AG04450 (cell line): ENCODE measurements at regions not wholly inside any gene's neighbourhood (a gene's known extent, or its start where the extent isn't known, plus 50 kb on each side); places are given as distances from the start of the nearest gene placed in this dataset.

ENCODE experiments used
- CTCF ChIA-PET: fragments of 300-600, 350-600 bp; formaldehyde crosslinking; extraction: SDS; loops from one replicate; lab custom pipeline; 2022; ENCODE audit warnings: antibody characterized with exemption, inconsistent platforms; lab: Charles Lee
- POLR2A ChIA-PET: fragments of 350-600 bp; formaldehyde crosslinking; extraction: SDS; loops from one replicate; lab custom pipeline; 2021; ENCODE audit warnings: antibody characterized with exemption, inconsistent platforms; lab: Yijun Ruan, JAX
- DNase-seq: peaks from one replicate; pipeline ENCODE4 v3.0.0-alpha.2; 2011; ENCODE audit warnings: low read depth, low spot score
- H3K27ac ChIP-seq: one replicate; pipeline ENCODE4 v1.5.1; 2012; ENCODE audit warnings: low read depth, low read length, control low read depth
- H3K27me3 ChIP-seq: one replicate; pipeline ENCODE4 v1.6.0; 2012; ENCODE audit warnings: low read length; ENCODE audit not compliant: control insufficient read depth, insufficient read depth
- H3K4me3 ChIP-seq: 2 replicates; pipeline ENCODE4 v1.5.1; 2011; ENCODE audit warnings: mild to moderate bottlenecking, low read depth, low read length, control low read depth
- H3K9me3 ChIP-seq: 2 replicates; pipeline ENCODE4 v1.5.1; 2012; ENCODE audit warnings: low read length; ENCODE audit not compliant: control insufficient read depth, insufficient read depth
- CTCF ChIP-seq: IDR thresholded peaks from 2 replicates; pipeline ENCODE4 v1.5.1; 2011; ENCODE audit warnings: low read depth, low read length, control low read depth, inconsistent platforms

GRCh38 chr2:41400088-41400665, 647.6 kb upstream of the PKDCC start:
- ChIA-PET CTCF (interaction anchor here (0.5 to 1.8 kb wide), 13 partner anchors 13 to 1745 kb away, joined by 3 to 13 read pairs (median 3); no protein-coding TSS in a partner anchor), POLR2A (no interaction called here)
- H3K27me3 ChIP-seq, result no peaks in the 10 kb centered on the region
- peak; percentile 38; the same call in 1 of the 2 replicates for TF ChIP-seq CTCF
- no peak overlapping the region for H3K27ac ChIP-seq
- no peak overlapping the region for H3K4me3 ChIP-seq
- no peak for DNase-seq
- H3K9me3 ChIP-seq, result no peaks in the 10 kb centered on the region

DNA sequence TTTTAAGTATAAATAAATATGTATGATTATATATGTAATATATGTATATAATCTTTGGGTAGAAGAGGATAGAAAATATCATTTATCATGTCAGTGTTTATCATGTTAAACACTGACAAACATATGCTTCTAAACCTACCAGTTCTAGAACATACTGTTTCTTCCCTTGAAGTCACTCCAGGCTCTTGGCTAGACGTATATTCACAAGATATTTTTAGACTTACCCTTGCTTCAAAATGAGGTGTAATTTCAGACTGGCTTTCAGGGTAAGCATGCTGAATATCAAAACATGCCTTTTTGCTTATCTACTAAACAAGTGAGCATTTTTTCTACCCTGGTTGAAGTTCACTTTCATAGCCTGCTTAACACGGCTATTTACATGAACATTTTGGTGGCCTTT, 642.4 kb upstream of the PKDCC start:
- no peak overlapping the region for H3K4me3 ChIP-seq
- no peaks in the 10 kb centered on the region for H3K27me3 ChIP-seq
- no peak for TF ChIP-seq CTCF
- POLR2A ChIA-PET, result no interaction called here
- no peaks in the 10 kb centered on the region for H3K9me3 ChIP-seq
- DNase-seq, result no peak
- H3K27ac ChIP-seq, result no peak overlapping the region
- CTCF ChIA-PET, result no interaction called here

- no peak for DNase-seq
- no peak for TF ChIP-seq CTCF
- ChIA-PET POLR2A (no interaction called here), CTCF (no interaction called here)
- no peaks in the 10 kb centered on the region for H3K27me3 ChIP-seq
- H3K4me3 ChIP-seq, result no peak overlapping the region
- no peak overlapping the region for H3K27ac ChIP-seq
- no peaks in the 10 kb centered on the region for H3K9me3 ChIP-seq
Measured at GRCh38 chr2:41409328-41409727, 638.5 kb upstream of the PKDCC start.

DNA sequence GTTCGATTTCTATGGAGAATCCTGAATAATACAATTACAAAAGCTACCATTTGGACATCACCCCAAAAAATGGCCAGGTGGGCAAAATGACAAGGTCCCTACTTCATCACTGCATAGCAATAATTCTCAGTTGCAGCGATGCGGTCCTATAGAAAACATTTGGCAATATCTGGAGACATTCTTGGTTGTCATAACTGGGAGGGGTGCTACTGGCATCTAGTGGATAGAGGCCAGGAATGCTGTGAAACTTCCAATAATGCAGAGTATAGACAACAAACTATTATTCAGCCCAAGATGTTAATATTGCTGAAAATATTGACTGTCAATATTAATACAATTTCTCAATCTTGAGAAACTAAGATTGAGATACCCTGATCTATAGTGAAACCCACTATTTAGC, 637.8 kb upstream of the PKDCC start:
- H3K27me3 ChIP-seq, result no peaks in the 10 kb centered on the region
- no peak for DNase-seq
- TF ChIP-seq CTCF, result no peak
- ChIA-PET POLR2A (no interaction called here), CTCF (no interaction called here)
- H3K4me3 ChIP-seq, result no peak overlapping the region
- no peaks in the 10 kb centered on the region for H3K9me3 ChIP-seq
- no peak overlapping the region for H3K27ac ChIP-seq

DNA sequence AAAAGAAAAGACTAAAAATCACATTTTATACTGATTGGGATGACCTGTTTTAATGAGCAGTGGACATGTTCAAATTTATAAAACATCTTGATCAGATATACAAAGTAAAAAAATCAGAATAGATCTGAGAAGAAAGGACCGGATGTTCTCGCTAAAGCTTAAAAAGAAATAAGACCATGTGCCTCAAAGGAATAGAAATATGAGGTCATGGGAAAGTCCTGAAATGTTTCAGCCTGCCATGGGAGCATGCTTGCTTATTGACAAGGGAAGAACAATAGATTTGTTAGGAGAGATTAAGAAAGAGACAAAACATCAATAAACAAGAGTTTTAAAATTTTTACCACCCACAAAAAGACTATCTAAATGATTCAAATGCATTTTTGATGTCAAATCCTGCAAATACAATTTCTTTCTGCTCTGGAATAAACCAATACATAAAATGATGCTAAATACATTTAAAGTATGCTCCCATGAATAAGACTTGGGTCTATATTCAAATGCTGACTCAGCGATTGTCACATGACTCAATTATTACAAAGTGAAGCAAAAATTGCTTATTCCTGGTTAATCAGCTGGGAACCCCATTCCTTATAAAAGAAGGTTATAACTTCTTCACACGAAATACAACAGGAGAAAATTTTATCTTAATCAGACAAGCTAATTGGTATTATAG, 633.9 kb upstream of the PKDCC start:
- Histone ChIP-seq H3K27me3 (no peaks in the 10 kb centered on the region), H3K4me3 (no peak overlapping the region), H3K27ac (no peak overlapping the region), H3K9me3 (no peaks in the 10 kb centered on the region)
- CTCF ChIA-PET, result no interaction called here
- TF ChIP-seq CTCF, result no peak
- no peak for DNase-seq
- POLR2A ChIA-PET, result no interaction called here
